ENCODE measurements at regions not wholly inside any gene's neighbourhood (a gene's known extent, or its start where the extent isn't known, plus 50 kb on each side); places are given as distances from the start of the nearest gene placed in this dataset.

- TF ChIP-seq ZNF501 (tag by site-specific recombination; IDR thresholded peaks at IDR 0.05) (no peak), ZFP3 (tag by site-specific recombination; IDR thresholded peaks at IDR 0.05; ENCODE audit: low read depth) (no peak), ZNF473 (tag by site-specific recombination; IDR thresholded peaks at IDR 0.05) (no peak)
Measured at GRCh38 chr1:184160236-184160635, 108.7 kb downstream of the TSEN15 start (continued).

GRCh38 chr1:184161071-184161698 is 109.7 kb downstream of the TSEN15 start:
- no peaks in the 10 kb centered on the region for H3K36me3 ChIP-seq (ENCODE audit: control insufficient read depth in 2 of 2, insufficient read depth in 1 of 2, low read length in 2 of 2)
- H3K9me3 ChIP-seq (ENCODE audit: control insufficient read depth, insufficient read depth, low read depth, low read length): no peaks in the 10 kb centered on the region
- TF ChIP-seq ZNF157 (tag by site-specific recombination; IDR thresholded peaks at IDR 0.05) (no peak), PRDM10 (tag by site-specific recombination; IDR thresholded peaks at IDR 0.05) (no peak), SCRT2 (tag by site-specific recombination; IDR thresholded peaks at IDR 0.05) (no peak), ZNF391 (tag by site-specific recombination; IDR thresholded peaks at IDR 0.05; ENCODE audit: borderline replicate concordance, low read depth) (no peak), ZNF830 (tag by site-specific recombination; IDR thresholded peaks at IDR 0.05; ENCODE audit: low read depth) (no peak), ZNF623 (tag by site-specific recombination; IDR thresholded peaks at IDR 0.05) (no peak), ZNF768 (tag by site-specific recombination; IDR thresholded peaks at IDR 0.05) (no peak), BCL11A (tag by site-specific recombination; IDR thresholded peaks at IDR 0.05; ENCODE audit: low read depth) (no peak), ZNF521 (tag by site-specific recombination; IDR thresholded peaks at IDR 0.05) (no peak), ZNF266 (tag by site-specific recombination; IDR thresholded peaks at IDR 0.05; ENCODE audit: low read depth) (no peak), ZNF341 (tag by site-specific recombination; IDR thresholded peaks at IDR 0.05; ENCODE audit: low read depth) (no peak), YY1 (tag by site-specific recombination; IDR thresholded peaks at IDR 0.05) (no peak), ZNF366 (tag by site-specific recombination; conservative IDR thresholded peaks at IDR 0.05) (no peak), ZSCAN5A (tag by site-specific recombination; IDR thresholded peaks at IDR 0.05) (no peak), HOXC10 (CRISPR knock-in tag; IDR thresholded peaks at IDR 0.05) (no peak)
- POLR2A ChIA-PET: no interaction called here
- H3K27ac ChIP-seq (ENCODE audit: extremely low read depth, low read depth, low read length): no peak overlapping the region
- CTCF ChIA-PET: no interaction called here
- H3K4me3 ChIP-seq (ENCODE audit: low read depth, low read length): no peak overlapping the region
- H3K4me1 ChIP-seq (ENCODE audit: control insufficient read depth, insufficient read depth, low read length): peaks cover 2% of the 10 kb centered on the region; the same call in 1 of the 2 replicates

- CTCF ChIA-PET: no interaction called here
- Histone ChIP-seq H3K4me3 (ENCODE audit: low read depth, low read length) (no peak overlapping the region), H3K9me3 (ENCODE audit: control insufficient read depth, insufficient read depth, low read depth, low read length) (no peaks in the 10 kb centered on the region), H3K27ac (ENCODE audit: extremely low read depth, low read depth, low read length) (no peak overlapping the region), H3K36me3 (ENCODE audit: control insufficient read depth in 2 of 2, insufficient read depth in 1 of 2, low read length in 2 of 2) (no peaks in the 10 kb centered on the region), H3K4me1 (ENCODE audit: control insufficient read depth, insufficient read depth, low read length) (peaks cover under 1% of the 10 kb centered on the region; the same call in 1 of the 2 replicates)
- POLR2A ChIA-PET: no interaction called here
- TF ChIP-seq SCRT2 (tag by site-specific recombination; IDR thresholded peaks at IDR 0.05): no peak
- TF ChIP-seq ZNF76 (tag by site-specific recombination; IDR thresholded peaks at IDR 0.05; ENCODE audit: borderline replicate concordance, low read depth): no peak
- no peak for TF ChIP-seq ZNF302 (tag by site-specific recombination; IDR thresholded peaks at IDR 0.05; ENCODE audit: low read depth)
- TF ChIP-seq ZNF670 (tag by site-specific recombination; IDR thresholded peaks at IDR 0.05; ENCODE audit: low read depth): no peak
- no peak for TF ChIP-seq ZNF248 (tag by site-specific recombination; IDR thresholded peaks at IDR 0.05)
- no peak for TF ChIP-seq KLF9 (tag by site-specific recombination; IDR thresholded peaks at IDR 0.05; ENCODE audit: low read depth)
- no peak for TF ChIP-seq TCF7L2 (IDR thresholded peaks at IDR 0.05; ENCODE audit: borderline replicate concordance, low read depth, low read length)
- TF ChIP-seq ZNF707 (tag by site-specific recombination; IDR thresholded peaks at IDR 0.05): no peak
- no peak for TF ChIP-seq AEBP2 (tag by site-specific recombination; IDR thresholded peaks at IDR 0.05; ENCODE audit: borderline replicate concordance)
- no peak for TF ChIP-seq ZNF777 (tag by site-specific recombination; IDR thresholded peaks at IDR 0.05; ENCODE audit: borderline replicate concordance)
- no peak for TF ChIP-seq ZNF585B (tag by site-specific recombination; IDR thresholded peaks at IDR 0.05)
- TF ChIP-seq ZNF768 (tag by site-specific recombination; IDR thresholded peaks at IDR 0.05): no peak
- TF ChIP-seq ZIC2 (tag by site-specific recombination; IDR thresholded peaks at IDR 0.05): no peak
- no peak for TF ChIP-seq PRDM1 (tag by site-specific recombination; IDR thresholded peaks at IDR 0.05)
Measured at GRCh38 chr1:184162281-184162680, 110.8 kb downstream of the TSEN15 start.
